D341Med (cell line): ENCODE measurements at regions not wholly inside any gene's neighbourhood (a gene's known extent, or its start where the extent isn't known, plus 50 kb on each side); places are given as distances from the start of the nearest gene placed in this dataset.

ENCODE experiments used
- DNase-seq: peaks from one replicate; pipeline ENCODE4 v3.0.0; 2012; ENCODE audit warnings: low spot score

DNA sequence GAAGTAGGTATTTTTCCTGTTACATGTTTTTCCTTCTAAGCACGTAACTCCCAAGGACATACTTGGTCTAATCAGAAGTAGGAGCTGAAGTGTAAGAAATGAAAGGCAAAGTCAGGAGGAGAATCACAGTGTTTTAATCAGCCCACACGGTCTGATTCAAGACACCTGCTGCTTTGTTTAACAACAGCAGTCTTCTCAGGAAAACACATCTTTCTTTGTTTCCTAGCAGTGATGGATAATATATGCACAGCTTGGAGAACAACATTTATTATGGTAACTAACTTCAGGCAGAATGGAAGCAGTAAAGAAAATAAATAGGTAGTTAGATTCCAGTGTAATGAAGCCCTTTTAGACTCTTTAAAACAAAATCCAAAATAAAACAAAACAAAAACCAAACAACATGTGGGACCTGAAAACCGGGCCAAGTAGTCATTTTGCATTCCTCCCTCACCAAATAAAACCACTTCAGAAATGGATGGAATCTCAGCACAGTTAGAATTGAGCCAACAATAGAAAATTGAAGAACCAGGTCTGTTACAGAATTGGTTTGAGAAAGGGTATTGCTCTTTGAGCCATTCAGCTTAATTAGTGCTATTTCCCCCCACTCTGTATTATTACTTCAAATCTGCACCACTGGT is 61.1 kb upstream of the UGP2 start:
- DNase-seq, result no peak

DNA sequence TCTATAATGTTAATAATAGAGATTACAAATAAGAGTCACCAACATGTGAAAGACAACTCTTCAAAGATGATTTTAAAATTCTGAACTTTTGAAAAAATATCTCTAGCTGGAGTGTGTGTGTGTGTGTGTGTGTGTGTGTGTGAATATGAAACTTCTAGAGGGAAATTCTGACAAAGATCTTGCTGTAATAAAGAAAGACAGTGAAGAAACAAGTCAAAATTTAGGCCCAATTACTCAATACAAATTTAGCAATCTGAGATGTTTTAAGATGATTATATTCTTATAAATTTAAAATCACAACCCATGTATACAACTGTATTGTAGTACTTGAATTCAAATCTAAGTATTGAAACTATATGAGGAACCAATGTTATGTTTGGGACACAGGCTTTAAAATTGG is 57.2 kb upstream of the UGP2 start:
- DNase-seq, result no peak

DNA sequence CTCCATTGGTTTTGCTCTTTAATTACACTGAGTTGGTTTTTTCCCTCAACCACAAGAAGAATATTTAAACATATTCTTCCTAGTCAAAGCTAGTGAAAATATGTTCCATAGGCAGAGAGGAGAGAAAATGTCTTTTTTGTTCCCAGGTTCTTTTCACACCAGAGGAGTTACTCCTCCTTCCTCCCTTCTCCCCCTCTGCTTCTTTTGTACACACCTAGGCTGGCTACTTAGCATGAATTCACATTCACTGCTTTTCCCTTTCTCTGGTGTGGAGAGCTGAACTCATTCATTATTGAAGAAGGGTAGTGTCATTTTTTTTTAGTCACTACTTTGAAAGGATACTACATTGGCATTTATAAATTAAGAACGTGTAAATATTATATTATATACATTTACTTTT is 56.6 kb upstream of the UGP2 start:
- DNase-seq, result no peak

DNA sequence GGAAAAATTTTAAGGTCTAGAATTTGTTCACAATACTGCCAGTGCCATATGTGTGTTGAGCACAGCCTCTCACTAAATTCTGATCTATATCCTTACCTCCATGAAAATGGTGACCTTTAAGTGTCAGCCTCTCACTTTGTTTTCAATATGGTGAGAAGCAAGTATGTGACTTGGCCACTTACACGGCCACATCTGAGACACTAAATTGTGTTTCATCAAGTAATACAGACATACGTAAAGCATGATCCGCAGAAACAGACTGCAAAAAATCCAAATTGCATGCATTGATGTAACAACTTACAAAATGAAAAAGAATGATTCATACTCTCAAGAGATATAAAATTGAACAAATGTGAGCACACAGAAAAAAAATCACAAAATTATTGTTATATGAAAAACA is 55.2 kb upstream of the UGP2 start:
- no peak for DNase-seq

DNA sequence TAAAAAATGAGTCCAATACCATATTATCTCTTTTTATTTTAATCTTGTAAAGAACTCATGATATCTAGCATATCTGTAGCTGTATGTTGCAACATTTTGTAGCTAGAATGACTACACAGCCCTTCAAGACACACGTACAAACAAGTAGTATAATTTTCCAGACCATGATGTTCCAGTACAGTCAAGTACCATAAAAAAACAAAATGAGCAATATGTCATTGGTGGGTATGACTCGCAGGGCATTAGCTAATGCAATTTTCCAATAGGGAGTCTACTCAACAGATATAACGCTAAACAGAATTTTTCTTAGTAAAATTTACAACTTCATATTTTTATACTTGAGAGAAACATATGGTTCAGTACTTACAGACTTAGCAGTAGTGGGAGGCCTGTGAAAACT is 53.6 kb upstream of the UGP2 start:
- no peak for DNase-seq

DNA sequence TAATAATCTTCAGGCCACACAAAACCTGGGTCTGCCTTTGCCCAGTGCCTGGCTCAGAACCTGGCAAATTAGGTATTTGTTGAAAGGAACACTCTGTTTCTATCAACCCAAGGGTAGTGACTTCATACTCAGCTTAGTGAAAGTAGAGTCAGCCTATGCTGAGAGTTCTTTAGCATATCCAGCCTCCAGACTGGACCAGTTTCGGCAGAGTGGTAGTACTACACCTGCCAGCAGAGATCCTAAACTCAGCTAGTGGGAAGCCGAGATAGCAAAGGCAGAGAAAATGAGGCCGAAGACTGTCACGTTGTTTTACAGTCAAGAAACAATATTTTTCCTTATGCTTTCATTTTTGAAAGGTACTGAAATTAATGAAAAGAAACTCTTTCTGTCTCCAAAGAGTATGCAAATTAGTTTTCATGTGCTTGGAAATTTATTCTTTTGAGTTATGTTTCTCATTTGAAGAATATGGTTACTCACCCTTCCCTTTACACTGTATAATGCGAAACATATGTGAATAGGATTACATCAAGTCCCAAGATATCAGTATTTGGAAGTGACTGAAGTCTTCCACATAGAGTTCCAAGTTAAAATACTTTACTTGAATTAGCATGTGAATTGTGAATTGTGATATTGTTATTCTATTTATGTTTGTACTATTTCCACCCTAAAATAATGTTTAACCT is 52.2 kb upstream of the UGP2 start:
- DNase-seq, result no peak

DNA sequence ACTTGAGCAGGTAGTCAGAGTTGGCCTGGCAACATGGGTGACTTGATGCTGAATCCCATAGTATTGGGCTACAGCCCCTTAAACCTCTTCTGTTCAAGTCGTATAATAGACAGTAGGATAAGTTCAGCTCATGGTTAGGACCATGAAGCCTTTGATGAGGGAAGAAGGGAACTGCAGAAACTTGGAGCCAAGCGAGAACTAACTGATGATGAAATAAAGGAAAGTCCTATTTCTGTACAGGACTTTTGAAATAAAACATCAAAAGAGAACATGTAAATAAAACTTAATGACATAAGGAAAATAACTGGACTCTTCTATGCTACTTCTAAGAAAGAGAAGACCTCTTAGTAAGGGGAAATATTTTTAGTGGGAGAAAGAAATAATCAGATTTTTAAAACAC is 51.2 kb upstream of the UGP2 start:
- DNase-seq, result no peak

DNA sequence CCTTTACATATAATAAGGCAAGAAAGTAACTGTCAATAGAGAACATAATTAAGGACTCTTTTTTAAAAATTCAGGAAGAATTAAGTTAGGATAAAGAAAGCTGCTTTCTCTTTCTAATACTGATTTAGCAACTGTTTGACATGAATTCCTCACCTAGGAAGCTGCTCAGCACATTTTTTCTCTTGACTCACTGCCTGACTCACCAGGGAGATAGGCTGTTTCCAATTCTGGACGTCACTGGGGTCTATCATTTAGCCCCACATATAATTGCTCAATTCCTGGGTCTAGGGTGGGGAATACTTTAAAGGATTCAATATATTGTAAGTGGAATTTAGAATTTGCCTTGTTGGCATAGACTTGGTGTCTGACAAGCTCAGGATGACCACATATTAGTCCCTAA is 50.8 kb upstream of the UGP2 start:
- no peak for DNase-seq

DNA sequence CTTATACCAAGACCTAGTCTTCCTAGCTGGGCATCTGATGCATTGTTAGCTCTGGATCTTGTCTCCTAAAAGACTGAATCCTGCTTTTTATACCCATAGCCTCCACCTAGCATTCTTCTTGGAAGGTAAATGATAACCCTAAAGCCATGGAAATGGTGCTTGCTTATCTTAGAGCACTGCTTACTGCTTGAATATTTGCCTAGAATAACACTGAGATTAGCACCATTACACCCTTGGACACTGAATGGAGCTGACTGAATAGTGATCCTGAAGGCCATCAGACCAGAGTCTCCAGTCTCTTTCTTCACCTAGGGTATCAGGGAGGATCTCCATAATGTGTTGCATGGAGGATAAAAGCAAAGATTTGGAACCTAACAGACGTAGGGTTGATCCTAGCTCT is 50.3 kb upstream of the UGP2 start:
- DNase-seq, result no peak
